SK-N-SH (cell line): ENCODE measurements at regions not wholly inside any gene's neighbourhood (a gene's known extent, or its start where the extent isn't known, plus 50 kb on each side); places are given as distances from the start of the nearest gene placed in this dataset.

Experiments
- CTCF ChIA-PET: fragments of 300-600, 350-600 bp; formaldehyde crosslinking; extraction: SDS; loops from one replicate; lab custom pipeline; 2021; lab: Yijun Ruan, JAX
- POLR2A ChIA-PET: fragments of 350-600 bp; sonication (Branson Sonifier 250); formaldehyde crosslinking; extraction: SDS; loops from one replicate; lab custom pipeline; 2020; ENCODE audit warnings: antibody characterized with exemption, inconsistent platforms; lab: Yijun Ruan, JAX
- DNase-seq: peaks from one replicate; pipeline ENCODE4 v3.0.0; 2012
- H2AFZ ChIP-seq: fragments of 200-600 bp; sonication (generic); 2 replicates; pipeline ENCODE4 v1.8.1; 2016; ENCODE audit warnings: antibody characterized with exemption, mild to moderate bottlenecking, low read depth
- H3F3A ChIP-seq: fragments of 200-600 bp; sonication (generic); replicated peaks from 2 replicates; pipeline ENCODE3; 2016; ENCODE audit warnings: antibody characterized with exemption, mild to moderate bottlenecking; ENCODE audit not compliant: insufficient read depth
- H3K27ac ChIP-seq, 2 experiments: fragments of 200-500 bp in 1 of 2; fragments of 200-600 bp in 1 of 2; sonication (Bioruptor generic) in 1 of 2; sonication (generic), shearing (Covaris generic) in 1 of 2; 2 replicates each; pipeline versions ENCODE4 v1.5.1 to v1.6.1; 2014 to 2016; ENCODE audit warnings: low read depth in 2 of 2, inconsistent platforms in 1 of 2, low read length in 1 of 2, mild to moderate bottlenecking in 1 of 2, mixed read lengths in 1 of 2
- H3K27me3 ChIP-seq: fragments of 200-600 bp; sonication (generic), shearing (Covaris generic); 2 replicates; pipeline ENCODE4 v1.6.1; 2016; ENCODE audit warnings: mixed run types; ENCODE audit not compliant: insufficient read depth
- H3K36me3 ChIP-seq, 2 experiments: fragments of 200-500 bp in 1 of 2; fragments of 200-600 bp in 1 of 2; sonication (Bioruptor generic) in 1 of 2; sonication (generic) in 1 of 2; replicated peaks in 1 of 2; 2 replicates each; pipeline versions ENCODE3 to v1.5.1; 2014 to 2016; ENCODE audit warnings: low read length in 1 of 2, mild to moderate bottlenecking in 1 of 2; ENCODE audit not compliant: insufficient read depth in 2 of 2, control insufficient read depth in 1 of 2
- H3K4me1 ChIP-seq, 2 experiments: fragments of 200-500 bp in 1 of 2; fragments of 200-600 bp in 1 of 2; sonication (Bioruptor generic) in 1 of 2; sonication (generic), shearing (Covaris generic) in 1 of 2; 2 replicates each; pipeline versions ENCODE4 v1.5.1 to v1.6.1; 2014 to 2016; ENCODE audit warnings: low read depth in 1 of 2, low read length in 1 of 2, mixed run types in 1 of 2; ENCODE audit not compliant: insufficient read depth in 2 of 2, control insufficient read depth in 1 of 2
- H3K4me2 ChIP-seq: fragments of 200-600 bp; sonication (generic), shearing (Covaris generic); 2 replicates; pipeline ENCODE4 v1.6.1; 2017; ENCODE audit warnings: mixed run types
- H3K4me3 ChIP-seq, 2 experiments: fragments of 200-500 bp in 1 of 2; fragments of 200-600 bp in 1 of 2; sonication (Bioruptor generic) in 1 of 2; sonication (generic), shearing (Covaris generic) in 1 of 2; 2 replicates each; pipeline versions ENCODE4 v1.5.1 to v1.8.1; 2014 to 2016; ENCODE audit warnings: low read depth in 2 of 2, inconsistent platforms in 1 of 2, low read length in 1 of 2, mild to moderate bottlenecking in 1 of 2, mixed read lengths in 1 of 2, moderate library complexity in 1 of 2
- H3K79me2 ChIP-seq: fragments of 200-600 bp; sonication (generic); 2 replicates; pipeline ENCODE4 v1.8.1; 2017; ENCODE audit warnings: mild to moderate bottlenecking; ENCODE audit not compliant: insufficient read depth
- H3K9ac ChIP-seq: fragments of 200-600 bp; sonication (generic); 2 replicates; pipeline ENCODE4 v1.6.1; 2017; ENCODE audit warnings: mixed run types
- H3K9me2 ChIP-seq: fragments of 200-600 bp; sonication (generic); 2 replicates; pipeline ENCODE4 v1.6.1; 2017; ENCODE audit warnings: mixed run types
- H3K9me3 ChIP-seq: fragments of 200-600 bp; sonication (generic); 2 replicates; pipeline ENCODE4 v1.6.1; 2017; ENCODE audit warnings: mixed run types, mild to moderate bottlenecking, moderate library complexity
- H4K20me1 ChIP-seq: fragments of 200-600 bp; sonication (generic); 2 replicates; pipeline ENCODE4 v1.6.1; 2017; ENCODE audit warnings: mild to moderate bottlenecking, mixed run types; ENCODE audit not compliant: insufficient read depth
- CHD2 ChIP-seq: fragments of 150-350 bp; IDR thresholded peaks from 2 replicates; pipeline ENCODE4 v1.6.1; 2018; ENCODE audit warnings: low read length; ENCODE audit not compliant: partially characterized antibody
- EP300 ChIP-seq, 2 experiments: IDR thresholded peaks; 2 replicates each; pipeline versions ENCODE4 v1.4.0 to v1.6.1; 2012; ENCODE audit warnings: borderline replicate concordance in 1 of 2, low read depth in 1 of 2, low read length in 1 of 2
- FOSL2 ChIP-seq: IDR thresholded peaks from 2 replicates; pipeline ENCODE4 v1.4.0; 2012; ENCODE audit warnings: low read depth, mild to moderate bottlenecking, moderate library complexity, borderline replicate concordance
- FOXM1 ChIP-seq: IDR thresholded peaks from 2 replicates; pipeline ENCODE4 v1.4.0; 2012; ENCODE audit warnings: low read depth, mild to moderate bottlenecking
- GABPA ChIP-seq: IDR thresholded peaks from 2 replicates; pipeline ENCODE4 v1.4.0; 2012; ENCODE audit warnings: low read depth, mild to moderate bottlenecking
- MXI1 ChIP-seq: IDR thresholded peaks from 2 replicates; pipeline ENCODE4 v1.6.1; 2012; ENCODE audit warnings: mild to moderate bottlenecking, low read depth, low read length, improper control_type of control experiment
- NFIC ChIP-seq: IDR thresholded peaks from 2 replicates; pipeline ENCODE4 v1.4.0; 2012; ENCODE audit warnings: borderline replicate concordance
- POLR2AphosphoS5 ChIP-seq: IDR thresholded peaks from 2 replicates; pipeline ENCODE4 v1.6.1; 2012; ENCODE audit warnings: low read depth, low read length
- RCOR1 ChIP-seq: fragments of 150-350 bp; IDR thresholded peaks from 2 replicates; pipeline ENCODE4 v1.6.1; 2017; ENCODE audit warnings: antibody characterized with exemption, low read length
- SIN3A ChIP-seq: IDR thresholded peaks from 2 replicates; pipeline ENCODE4 v1.6.1; 2012; ENCODE audit warnings: low read depth, mild to moderate bottlenecking, low read length, moderate library complexity, borderline replicate concordance
- SMC3 ChIP-seq: IDR thresholded peaks from 2 replicates; pipeline ENCODE4 v1.6.1; 2012; ENCODE audit warnings: low read depth, low read length, improper control_type of control experiment
- TCF12 ChIP-seq: IDR thresholded peaks from 2 replicates; pipeline ENCODE4 v1.4.0; 2012
- WGBS: methylation state at CpG from one replicate; pipeline ENCODE4 v1.1.6; 2017; ENCODE audit warnings: low lambda C conversion rate; 5-methylcytosine and 5-hydroxymethylcytosine counted together
- TF ChIP-seq, protein P1 (sequence below): IDR thresholded peaks from 2 replicates; pipeline ENCODE4 v1.4.0; 2012; ENCODE audit warnings: low read depth
- TF ChIP-seq, protein P2 (sequence below): fragments of 150-350 bp; IDR thresholded peaks from 2 replicates; pipeline ENCODE4 v1.6.1; 2017; ENCODE audit warnings: antibody characterized with exemption, low read length, low read depth, borderline replicate concordance
- TF ChIP-seq, protein P3 (sequence below): IDR thresholded peaks from 2 replicates; pipeline ENCODE4 v1.6.1; 2012; ENCODE audit warnings: mild to moderate bottlenecking, low read depth, low read length, moderate library complexity
- TF ChIP-seq, protein P4 (sequence below): IDR thresholded peaks from 2 replicates; pipeline ENCODE4 v1.4.0; 2012; ENCODE audit warnings: low read depth, borderline replicate concordance
- TF ChIP-seq, protein P5 (sequence below): IDR thresholded peaks from 2 replicates; pipeline ENCODE4; 2012
- TF ChIP-seq, protein P6 (sequence below): IDR thresholded peaks from 2 replicates; pipeline ENCODE4 v1.4.0; 2012; ENCODE audit warnings: low read depth, borderline replicate concordance

DNA sequence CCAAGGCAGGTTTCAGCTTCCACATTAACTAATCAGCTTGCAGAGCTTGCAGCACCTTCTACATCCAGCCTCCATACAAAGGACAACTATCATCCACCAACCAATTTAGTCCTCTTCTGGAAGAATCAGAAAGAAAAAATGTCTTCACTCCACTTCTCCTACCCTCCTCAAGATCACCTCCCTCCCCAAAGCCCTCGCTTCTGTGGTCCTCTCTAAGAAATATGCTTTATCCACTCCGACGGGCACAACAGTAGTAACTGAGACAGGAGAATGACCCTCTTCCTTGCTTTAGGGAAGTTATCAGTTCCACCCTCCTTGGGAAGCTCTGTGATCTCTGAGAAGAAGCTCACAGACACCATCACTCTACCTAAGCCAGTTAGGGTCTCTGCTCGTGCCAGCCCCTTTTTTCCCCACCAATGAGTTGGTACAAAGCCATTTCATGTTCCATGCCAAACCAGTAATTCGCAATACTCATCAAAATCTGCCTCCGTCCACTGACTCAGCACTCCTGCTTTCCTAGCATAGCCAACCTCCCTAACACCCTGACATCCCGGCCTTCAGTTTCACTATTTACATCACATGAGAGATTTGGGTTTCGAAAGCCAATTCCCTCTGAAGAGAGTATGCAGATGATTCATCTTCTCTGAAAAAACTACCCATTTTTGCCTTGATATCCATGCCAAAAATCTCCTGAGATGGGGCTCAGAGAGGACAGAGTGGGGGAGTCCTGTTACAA lies 114.1 kb upstream of the PKDCC start:
- H3K4me2 ChIP-seq: no peak overlapping the region; the same call in 1 of the 2 replicates
- ChIA-PET CTCF (interaction anchor here (0.7 to 6.9 kb wide), 6 partner anchors 12 to 154 kb away, joined by 3 to 38 read pairs (median 4); no protein-coding TSS in a partner anchor), POLR2A (interaction anchor here (1.4 to 2.8 kb wide), 2 partner anchors 14 to 21 kb away, joined by 4 to 12 read pairs; no protein-coding TSS in a partner anchor)
- no peak overlapping the region for H3K27ac ChIP-seq
- H3F3A ChIP-seq: no peaks in the 10 kb centered on the region
- no peak for DNase-seq
- TF ChIP-seq, protein P1, sequence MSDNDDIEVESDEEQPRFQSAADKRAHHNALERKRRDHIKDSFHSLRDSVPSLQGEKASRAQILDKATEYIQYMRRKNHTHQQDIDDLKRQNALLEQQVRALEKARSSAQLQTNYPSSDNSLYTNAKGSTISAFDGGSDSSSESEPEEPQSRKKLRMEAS: no peak
- no peak for TF ChIP-seq GABPA
- TF ChIP-seq, protein P2, sequence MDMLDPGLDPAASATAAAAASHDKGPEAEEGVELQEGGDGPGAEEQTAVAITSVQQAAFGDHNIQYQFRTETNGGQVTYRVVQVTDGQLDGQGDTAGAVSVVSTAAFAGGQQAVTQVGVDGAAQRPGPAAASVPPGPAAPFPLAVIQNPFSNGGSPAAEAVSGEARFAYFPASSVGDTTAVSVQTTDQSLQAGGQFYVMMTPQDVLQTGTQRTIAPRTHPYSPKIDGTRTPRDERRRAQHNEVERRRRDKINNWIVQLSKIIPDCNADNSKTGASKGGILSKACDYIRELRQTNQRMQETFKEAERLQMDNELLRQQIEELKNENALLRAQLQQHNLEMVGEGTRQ: no peak
- no peak for TF ChIP-seq CHD2
- no peak for TF ChIP-seq RCOR1
- TF ChIP-seq POLR2AphosphoS5: no peak
- TF ChIP-seq EP300 (IDR thresholded peaks at IDR 0.05; ENCODE audit: borderline replicate concordance in 1 of 2, low read depth in 1 of 2, low read length in 1 of 2): no peak
- TF ChIP-seq, protein P3, sequence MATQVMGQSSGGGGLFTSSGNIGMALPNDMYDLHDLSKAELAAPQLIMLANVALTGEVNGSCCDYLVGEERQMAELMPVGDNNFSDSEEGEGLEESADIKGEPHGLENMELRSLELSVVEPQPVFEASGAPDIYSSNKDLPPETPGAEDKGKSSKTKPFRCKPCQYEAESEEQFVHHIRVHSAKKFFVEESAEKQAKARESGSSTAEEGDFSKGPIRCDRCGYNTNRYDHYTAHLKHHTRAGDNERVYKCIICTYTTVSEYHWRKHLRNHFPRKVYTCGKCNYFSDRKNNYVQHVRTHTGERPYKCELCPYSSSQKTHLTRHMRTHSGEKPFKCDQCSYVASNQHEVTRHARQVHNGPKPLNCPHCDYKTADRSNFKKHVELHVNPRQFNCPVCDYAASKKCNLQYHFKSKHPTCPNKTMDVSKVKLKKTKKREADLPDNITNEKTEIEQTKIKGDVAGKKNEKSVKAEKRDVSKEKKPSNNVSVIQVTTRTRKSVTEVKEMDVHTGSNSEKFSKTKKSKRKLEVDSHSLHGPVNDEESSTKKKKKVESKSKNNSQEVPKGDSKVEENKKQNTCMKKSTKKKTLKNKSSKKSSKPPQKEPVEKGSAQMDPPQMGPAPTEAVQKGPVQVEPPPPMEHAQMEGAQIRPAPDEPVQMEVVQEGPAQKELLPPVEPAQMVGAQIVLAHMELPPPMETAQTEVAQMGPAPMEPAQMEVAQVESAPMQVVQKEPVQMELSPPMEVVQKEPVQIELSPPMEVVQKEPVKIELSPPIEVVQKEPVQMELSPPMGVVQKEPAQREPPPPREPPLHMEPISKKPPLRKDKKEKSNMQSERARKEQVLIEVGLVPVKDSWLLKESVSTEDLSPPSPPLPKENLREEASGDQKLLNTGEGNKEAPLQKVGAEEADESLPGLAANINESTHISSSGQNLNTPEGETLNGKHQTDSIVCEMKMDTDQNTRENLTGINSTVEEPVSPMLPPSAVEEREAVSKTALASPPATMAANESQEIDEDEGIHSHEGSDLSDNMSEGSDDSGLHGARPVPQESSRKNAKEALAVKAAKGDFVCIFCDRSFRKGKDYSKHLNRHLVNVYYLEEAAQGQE: no peak
- no peak for TF ChIP-seq TCF12
- TF ChIP-seq, protein P4, sequence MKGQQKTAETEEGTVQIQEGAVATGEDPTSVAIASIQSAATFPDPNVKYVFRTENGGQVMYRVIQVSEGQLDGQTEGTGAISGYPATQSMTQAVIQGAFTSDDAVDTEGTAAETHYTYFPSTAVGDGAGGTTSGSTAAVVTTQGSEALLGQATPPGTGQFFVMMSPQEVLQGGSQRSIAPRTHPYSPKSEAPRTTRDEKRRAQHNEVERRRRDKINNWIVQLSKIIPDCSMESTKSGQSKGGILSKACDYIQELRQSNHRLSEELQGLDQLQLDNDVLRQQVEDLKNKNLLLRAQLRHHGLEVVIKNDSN: no peak
- TF ChIP-seq SIN3A: no peak
- TF ChIP-seq, protein P5, sequence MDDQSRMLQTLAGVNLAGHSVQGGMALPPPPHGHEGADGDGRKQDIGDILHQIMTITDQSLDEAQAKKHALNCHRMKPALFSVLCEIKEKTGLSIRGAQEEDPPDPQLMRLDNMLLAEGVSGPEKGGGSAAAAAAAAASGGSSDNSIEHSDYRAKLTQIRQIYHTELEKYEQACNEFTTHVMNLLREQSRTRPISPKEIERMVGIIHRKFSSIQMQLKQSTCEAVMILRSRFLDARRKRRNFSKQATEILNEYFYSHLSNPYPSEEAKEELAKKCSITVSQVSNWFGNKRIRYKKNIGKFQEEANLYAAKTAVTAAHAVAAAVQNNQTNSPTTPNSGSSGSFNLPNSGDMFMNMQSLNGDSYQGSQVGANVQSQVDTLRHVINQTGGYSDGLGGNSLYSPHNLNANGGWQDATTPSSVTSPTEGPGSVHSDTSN: no peak
- TF ChIP-seq NFIC: no peak
- TF ChIP-seq, protein P6, sequence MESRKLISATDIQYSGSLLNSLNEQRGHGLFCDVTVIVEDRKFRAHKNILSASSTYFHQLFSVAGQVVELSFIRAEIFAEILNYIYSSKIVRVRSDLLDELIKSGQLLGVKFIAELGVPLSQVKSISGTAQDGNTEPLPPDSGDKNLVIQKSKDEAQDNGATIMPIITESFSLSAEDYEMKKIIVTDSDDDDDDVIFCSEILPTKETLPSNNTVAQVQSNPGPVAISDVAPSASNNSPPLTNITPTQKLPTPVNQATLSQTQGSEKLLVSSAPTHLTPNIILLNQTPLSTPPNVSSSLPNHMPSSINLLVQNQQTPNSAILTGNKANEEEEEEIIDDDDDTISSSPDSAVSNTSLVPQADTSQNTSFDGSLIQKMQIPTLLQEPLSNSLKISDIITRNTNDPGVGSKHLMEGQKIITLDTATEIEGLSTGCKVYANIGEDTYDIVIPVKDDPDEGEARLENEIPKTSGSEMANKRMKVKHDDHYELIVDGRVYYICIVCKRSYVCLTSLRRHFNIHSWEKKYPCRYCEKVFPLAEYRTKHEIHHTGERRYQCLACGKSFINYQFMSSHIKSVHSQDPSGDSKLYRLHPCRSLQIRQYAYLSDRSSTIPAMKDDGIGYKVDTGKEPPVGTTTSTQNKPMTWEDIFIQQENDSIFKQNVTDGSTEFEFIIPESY: no peak
- TF ChIP-seq FOXM1: no peak
- no peak for TF ChIP-seq SMC3
- TF ChIP-seq MXI1: no peak
- no peak for TF ChIP-seq FOSL2
- no peaks in the 10 kb centered on the region for H3K27me3 ChIP-seq
- peaks cover 13 to 50% of the 10 kb centered on the region in 2 experiments; a peak in 3 of 4 replicates for H3K4me1 ChIP-seq
- no peaks in the 10 kb centered on the region for H3K9me3 ChIP-seq
- H3K36me3 ChIP-seq: no peaks in the 10 kb centered on the region
- no peak overlapping the region for H2AFZ ChIP-seq
- 50% methylated on average over 8 of the region's 8 CpGs for WGBS
- no peaks in the 10 kb centered on the region for H4K20me1 ChIP-seq
- H3K4me3 ChIP-seq: no peak overlapping the region
- H3K9ac ChIP-seq: no peak overlapping the region
- H3K9me2 ChIP-seq: no peaks in the 10 kb centered on the region
- no peaks in the 10 kb centered on the region for H3K79me2 ChIP-seq
